22Rv1 (cell line): ENCODE measurements at regions not wholly inside any gene's neighbourhood (a gene's known extent, or its start where the extent isn't known, plus 50 kb on each side); places are given as distances from the start of the nearest gene placed in this dataset.

Experiments used
- ZFX ChIP-seq: fragments of 450-650 bp; IDR thresholded peaks from 2 replicates; pipeline ENCODE4 v1.6.1; 2017; ENCODE audit warnings: antibody characterized with exemption, borderline replicate concordance
- TF ChIP-seq, protein P1 (sequence below): fragments of 450-650 bp; IDR thresholded peaks from 2 replicates; pipeline ENCODE4 v1.5.1; 2017; ENCODE audit warnings: mild to moderate bottlenecking

DNA sequence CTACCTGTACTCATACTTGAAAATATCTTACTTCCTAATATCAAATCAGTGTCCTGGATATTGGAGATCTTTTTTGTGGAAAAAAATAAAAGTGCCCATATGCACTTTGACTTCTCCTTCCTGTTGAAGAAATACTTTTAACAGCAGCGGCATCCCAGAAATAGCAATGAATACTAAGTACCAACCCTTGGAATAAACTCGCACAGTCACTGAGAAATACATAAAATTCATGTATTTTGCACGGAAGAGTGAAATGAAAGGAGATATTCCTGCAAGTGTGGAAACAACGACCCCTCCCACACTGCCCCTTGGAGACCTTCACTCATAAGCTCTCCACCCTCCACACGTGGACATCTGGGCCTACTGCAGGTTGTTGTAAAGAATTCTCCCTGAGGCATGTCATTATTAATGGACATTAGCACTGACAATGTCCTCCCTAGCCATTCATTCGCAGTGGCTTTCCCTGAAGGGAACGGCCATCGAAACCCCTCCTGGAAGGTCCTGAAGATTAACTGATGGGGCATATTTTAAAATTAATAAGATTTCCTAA is 407.6 kb upstream of the PFKP start:
- TF ChIP-seq, protein P1, sequence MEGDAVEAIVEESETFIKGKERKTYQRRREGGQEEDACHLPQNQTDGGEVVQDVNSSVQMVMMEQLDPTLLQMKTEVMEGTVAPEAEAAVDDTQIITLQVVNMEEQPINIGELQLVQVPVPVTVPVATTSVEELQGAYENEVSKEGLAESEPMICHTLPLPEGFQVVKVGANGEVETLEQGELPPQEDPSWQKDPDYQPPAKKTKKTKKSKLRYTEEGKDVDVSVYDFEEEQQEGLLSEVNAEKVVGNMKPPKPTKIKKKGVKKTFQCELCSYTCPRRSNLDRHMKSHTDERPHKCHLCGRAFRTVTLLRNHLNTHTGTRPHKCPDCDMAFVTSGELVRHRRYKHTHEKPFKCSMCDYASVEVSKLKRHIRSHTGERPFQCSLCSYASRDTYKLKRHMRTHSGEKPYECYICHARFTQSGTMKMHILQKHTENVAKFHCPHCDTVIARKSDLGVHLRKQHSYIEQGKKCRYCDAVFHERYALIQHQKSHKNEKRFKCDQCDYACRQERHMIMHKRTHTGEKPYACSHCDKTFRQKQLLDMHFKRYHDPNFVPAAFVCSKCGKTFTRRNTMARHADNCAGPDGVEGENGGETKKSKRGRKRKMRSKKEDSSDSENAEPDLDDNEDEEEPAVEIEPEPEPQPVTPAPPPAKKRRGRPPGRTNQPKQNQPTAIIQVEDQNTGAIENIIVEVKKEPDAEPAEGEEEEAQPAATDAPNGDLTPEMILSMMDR, result no peak
- TF ChIP-seq ZFX, result no peak
